H1 (cell line): ENCODE measurements at regions not wholly inside any gene's neighbourhood (a gene's known extent, or its start where the extent isn't known, plus 50 kb on each side); places are given as distances from the start of the nearest gene placed in this dataset.

Experiments used
- ZNF274 ChIP-seq: IDR thresholded peaks from 2 replicates; pipeline ENCODE4 v1.7.0; 2012; ENCODE audit warnings: low read length, borderline replicate concordance; ENCODE audit errors: extremely low read depth
- TF ChIP-seq, protein P1 (sequence below): IDR thresholded peaks from 2 replicates; pipeline ENCODE4 v1.6.1; 2012; ENCODE audit warnings: inconsistent platforms

DNA sequence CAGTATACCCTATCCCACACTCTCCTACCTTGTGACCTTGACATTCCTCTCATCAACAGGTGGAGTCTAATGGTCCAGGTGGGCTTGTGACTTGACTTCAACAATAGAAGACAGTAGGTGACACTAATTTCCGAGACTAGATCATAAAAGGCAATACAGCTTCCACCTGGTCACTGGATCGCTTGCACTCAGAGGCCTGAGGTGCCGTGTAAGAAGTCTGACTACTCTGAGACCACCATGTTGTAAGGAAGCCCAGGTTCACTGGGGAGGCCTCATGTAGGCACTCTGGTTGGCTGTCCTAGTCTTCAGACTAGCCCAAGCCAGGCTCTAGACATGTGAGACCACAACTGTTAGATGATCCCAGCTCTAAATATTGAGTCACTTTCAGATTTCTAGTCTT lies 370.4 kb downstream of the MID1IP1 start:
- TF ChIP-seq ZNF274: no peak
- TF ChIP-seq, protein P1, sequence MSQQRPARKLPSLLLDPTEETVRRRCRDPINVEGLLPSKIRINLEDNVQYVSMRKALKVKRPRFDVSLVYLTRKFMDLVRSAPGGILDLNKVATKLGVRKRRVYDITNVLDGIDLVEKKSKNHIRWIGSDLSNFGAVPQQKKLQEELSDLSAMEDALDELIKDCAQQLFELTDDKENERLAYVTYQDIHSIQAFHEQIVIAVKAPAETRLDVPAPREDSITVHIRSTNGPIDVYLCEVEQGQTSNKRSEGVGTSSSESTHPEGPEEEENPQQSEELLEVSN: no peak
